OCI-LY7 (cell line): ENCODE measurements at regions not wholly inside any gene's neighbourhood (a gene's known extent, or its start where the extent isn't known, plus 50 kb on each side); places are given as distances from the start of the nearest gene placed in this dataset.

Experiments
- BruUV-seq: library from RNA; stranded (reverse); fragments of 400-500 nt; replicated peaks from 2 replicates; lab custom pipeline; 2021; lab: Mats Ljungman, UMichigan
- CTCF ChIA-PET: fragments of 300-600 bp; sonication (Branson Sonifier 250); formaldehyde crosslinking; loops from one replicate; lab custom pipeline; 2022; ENCODE audit warnings: antibody characterized with exemption; ENCODE audit not compliant: unreplicated experiment; lab: Charles Lee
- POLR2A ChIA-PET: fragments of 300-600 bp; sonication (Branson Sonifier 250); formaldehyde crosslinking; loops from one replicate; lab custom pipeline; 2022; ENCODE audit warnings: antibody characterized with exemption; lab: Charles Lee
- DNase-seq: peaks from one replicate; pipeline ENCODE4 v3.0.0-alpha.2; 2015; ENCODE audit warnings: low spot score
- H2AFZ ChIP-seq: fragments of 200-600 bp; sonication (generic), shearing (Covaris generic); 2 replicates; pipeline ENCODE4 v1.6.1; 2014; ENCODE audit warnings: mild to moderate bottlenecking, antibody characterized with exemption, low read length, moderate library complexity
- H3K27ac ChIP-seq: fragments of 200-600 bp; sonication (generic); 2 replicates; pipeline ENCODE4 v1.5.1; 2014; ENCODE audit warnings: mixed run types, low read depth, mild to moderate bottlenecking, moderate library complexity, low read length, inconsistent platforms; ENCODE audit not compliant: poor library complexity, severe bottlenecking
- H3K36me3 ChIP-seq: fragments of 200-600 bp; sonication (generic); 2 replicates; pipeline ENCODE4 v1.6.1; 2014; ENCODE audit warnings: mild to moderate bottlenecking, antibody characterized with exemption, low read length, moderate library complexity, mixed read lengths; ENCODE audit not compliant: insufficient read depth
- H3K4me1 ChIP-seq: fragments of 200-600 bp; sonication (generic); 2 replicates; pipeline ENCODE4 v1.5.1; 2014; ENCODE audit warnings: mild to moderate bottlenecking, low read length; ENCODE audit not compliant: insufficient read depth, poor library complexity, severe bottlenecking
- H3K4me2 ChIP-seq: fragments of 200-600 bp; sonication (generic); 2 replicates; pipeline ENCODE4 v1.6.1; 2014; ENCODE audit warnings: mild to moderate bottlenecking, low read length
- H3K4me3 ChIP-seq: fragments of 200-600 bp; sonication (generic); 2 replicates; pipeline ENCODE4 v1.5.1; 2014; ENCODE audit warnings: mild to moderate bottlenecking, low read depth, low read length; ENCODE audit not compliant: poor library complexity, severe bottlenecking
- H3K79me2 ChIP-seq: fragments of 200-600 bp; sonication (generic); 2 replicates; pipeline ENCODE4 v1.6.1; 2016; ENCODE audit warnings: low read depth, mild to moderate bottlenecking, low read length, moderate library complexity, mixed read lengths; ENCODE audit not compliant: insufficient read depth
- H3K9me2 ChIP-seq: fragments of 200-600 bp; sonication (generic); 2 replicates; pipeline ENCODE4 v1.6.1; 2016; ENCODE audit warnings: mild to moderate bottlenecking, low read length, mixed read lengths; ENCODE audit not compliant: insufficient read depth
- H3K9me3 ChIP-seq: fragments of 200-600 bp; sonication (generic); 2 replicates; pipeline ENCODE4 v1.6.1; 2014; ENCODE audit warnings: mild to moderate bottlenecking, mixed run types, low read length, mixed read lengths
- H4K20me1 ChIP-seq: fragments of 200-600 bp; sonication (generic); 2 replicates; pipeline ENCODE4 v1.6.1; 2014; ENCODE audit warnings: mild to moderate bottlenecking, antibody characterized with exemption, low read length, moderate library complexity, mixed read lengths; ENCODE audit not compliant: insufficient read depth
- CTCF ChIP-seq: fragments of 200-600 bp; sonication (generic); conservative IDR thresholded peaks from 2 replicates; pipeline ENCODE4 v1.5.1; 2014; ENCODE audit warnings: mild to moderate bottlenecking, antibody characterized with exemption, low read length, moderate library complexity, mixed read lengths
- EZH2phosphoT487 ChIP-seq: fragments of 200-600 bp; sonication (generic); IDR thresholded peaks from 2 replicates; pipeline ENCODE4 v1.6.1; 2018; ENCODE audit warnings: low read depth, borderline replicate concordance, mild to moderate bottlenecking, mixed run types, antibody characterized with exemption, low read length, moderate library complexity, mixed read lengths
- intact Hi-C: fragments of 100-400 bp; cut with micrococcal nuclease; formaldehyde crosslinking; loops from one replicate; pipeline ENCODE4 v1.10.0; 2022; ENCODE audit not compliant: unreplicated experiment

- Histone ChIP-seq H3K36me3 (peaks cover 38% of the 10 kb centered on the region), H2AFZ (no peak overlapping the region), H3K9me3 (peaks cover 15% of the 10 kb centered on the region), H3K79me2 (peaks cover 17% of the 10 kb centered on the region; the same call in 1 of the 2 replicates), H3K4me2 (peak overlapping the region; percentile 69), H3K4me1 (peaks cover 68% of the 10 kb centered on the region), H3K27ac (peak overlapping the region; percentile 97), H3K4me3 (peak overlapping the region; percentile 58), H3K9me2 (no peaks in the 10 kb centered on the region), H4K20me1 (no peaks in the 10 kb centered on the region)
- BruUV-seq = no TSS peak
- ChIA-PET CTCF (interaction anchor here (1.0 to 1.1 kb wide), 2 partner anchors 73 to 113 kb away, joined by 3 read pairs; no protein-coding TSS in a partner anchor), POLR2A (interaction anchor here (0.7 to 4.2 kb wide), 12 partner anchors 14 to 171 kb away, joined by 3 to 26 read pairs (median 4); partner anchors contain the start of gene CEP68)
- TF ChIP-seq EZH2phosphoT487 = no peak
- no peak for TF ChIP-seq CTCF
- no peak for DNase-seq
- intact Hi-C loops = loop anchor here (5.0 kb wide), 1 partner anchor 261 kb away; no protein-coding TSS in a partner anchor
These were observed 70.8 kb upstream of the SLC1A4 start for GRCh38 chr2:64918220-64918886.

- Histone ChIP-seq H3K4me1 (peaks cover 68% of the 10 kb centered on the region), H3K4me3 (no peak overlapping the region), H3K27ac (no peak overlapping the region), H3K36me3 (peaks cover 42% of the 10 kb centered on the region), H3K79me2 (peaks cover 22% of the 10 kb centered on the region; the same call in 1 of the 2 replicates), H3K9me3 (peaks cover 18% of the 10 kb centered on the region), H3K9me2 (no peaks in the 10 kb centered on the region), H3K4me2 (no peak overlapping the region), H2AFZ (no peak overlapping the region), H4K20me1 (no peaks in the 10 kb centered on the region)
- BruUV-seq = no TSS peak
- no peak for TF ChIP-seq CTCF
- TF ChIP-seq EZH2phosphoT487 = no peak
- no peak for DNase-seq
- intact Hi-C loops = loop anchor here (5.0 kb wide), 1 partner anchor 262 kb away; no protein-coding TSS in a partner anchor
- ChIA-PET CTCF (interaction anchor here (0.8 to 1.7 kb wide), 3 partner anchors 112 to 250 kb away, joined by 3 to 4 read pairs (median 4); no protein-coding TSS in a partner anchor), POLR2A (interaction anchor here (1.0 to 2.4 kb wide), 9 partner anchors 13 to 172 kb away, joined by 3 to 10 read pairs (median 5); partner anchors contain the start of gene CEP68)
These were observed 69.9 kb upstream of the SLC1A4 start for GRCh38 chr2:64919261-64919660.
